SK-N-SH (cell line): ENCODE measurements at regions not wholly inside any gene's neighbourhood (a gene's known extent, or its start where the extent isn't known, plus 50 kb on each side); places are given as distances from the start of the nearest gene placed in this dataset.

Experiments
- CTCF ChIA-PET: fragments of 300-600, 350-600 bp; formaldehyde crosslinking; extraction: SDS; loops from one replicate; lab custom pipeline; 2021; lab: Yijun Ruan, JAX
- POLR2A ChIA-PET: fragments of 350-600 bp; sonication (Branson Sonifier 250); formaldehyde crosslinking; extraction: SDS; loops from one replicate; lab custom pipeline; 2020; ENCODE audit warnings: antibody characterized with exemption, inconsistent platforms; lab: Yijun Ruan, JAX
- DNase-seq: peaks from one replicate; pipeline ENCODE4 v3.0.0; 2012
- H2AFZ ChIP-seq: fragments of 200-600 bp; sonication (generic); 2 replicates; pipeline ENCODE4 v1.8.1; 2016; ENCODE audit warnings: antibody characterized with exemption, mild to moderate bottlenecking, low read depth
- H3F3A ChIP-seq: fragments of 200-600 bp; sonication (generic); replicated peaks from 2 replicates; pipeline ENCODE3; 2016; ENCODE audit warnings: antibody characterized with exemption, mild to moderate bottlenecking; ENCODE audit not compliant: insufficient read depth
- H3K27ac ChIP-seq, 2 experiments: fragments of 200-500 bp in 1 of 2; fragments of 200-600 bp in 1 of 2; sonication (Bioruptor generic) in 1 of 2; sonication (generic), shearing (Covaris generic) in 1 of 2; 2 replicates each; pipeline versions ENCODE4 v1.5.1 to v1.6.1; 2014 to 2016; ENCODE audit warnings: low read depth in 2 of 2, inconsistent platforms in 1 of 2, low read length in 1 of 2, mild to moderate bottlenecking in 1 of 2, mixed read lengths in 1 of 2
- H3K27me3 ChIP-seq: fragments of 200-600 bp; sonication (generic), shearing (Covaris generic); 2 replicates; pipeline ENCODE4 v1.6.1; 2016; ENCODE audit warnings: mixed run types; ENCODE audit not compliant: insufficient read depth
- H3K36me3 ChIP-seq, 2 experiments: fragments of 200-500 bp in 1 of 2; fragments of 200-600 bp in 1 of 2; sonication (Bioruptor generic) in 1 of 2; sonication (generic) in 1 of 2; replicated peaks in 1 of 2; 2 replicates each; pipeline versions ENCODE3 to v1.5.1; 2014 to 2016; ENCODE audit warnings: low read length in 1 of 2, mild to moderate bottlenecking in 1 of 2; ENCODE audit not compliant: insufficient read depth in 2 of 2, control insufficient read depth in 1 of 2
- H3K4me1 ChIP-seq, 2 experiments: fragments of 200-500 bp in 1 of 2; fragments of 200-600 bp in 1 of 2; sonication (Bioruptor generic) in 1 of 2; sonication (generic), shearing (Covaris generic) in 1 of 2; 2 replicates each; pipeline versions ENCODE4 v1.5.1 to v1.6.1; 2014 to 2016; ENCODE audit warnings: low read depth in 1 of 2, low read length in 1 of 2, mixed run types in 1 of 2; ENCODE audit not compliant: insufficient read depth in 2 of 2, control insufficient read depth in 1 of 2
- H3K4me2 ChIP-seq: fragments of 200-600 bp; sonication (generic), shearing (Covaris generic); 2 replicates; pipeline ENCODE4 v1.6.1; 2017; ENCODE audit warnings: mixed run types
- H3K4me3 ChIP-seq, 2 experiments: fragments of 200-500 bp in 1 of 2; fragments of 200-600 bp in 1 of 2; sonication (Bioruptor generic) in 1 of 2; sonication (generic), shearing (Covaris generic) in 1 of 2; 2 replicates each; pipeline versions ENCODE4 v1.5.1 to v1.8.1; 2014 to 2016; ENCODE audit warnings: low read depth in 2 of 2, inconsistent platforms in 1 of 2, low read length in 1 of 2, mild to moderate bottlenecking in 1 of 2, mixed read lengths in 1 of 2, moderate library complexity in 1 of 2
- H3K79me2 ChIP-seq: fragments of 200-600 bp; sonication (generic); 2 replicates; pipeline ENCODE4 v1.8.1; 2017; ENCODE audit warnings: mild to moderate bottlenecking; ENCODE audit not compliant: insufficient read depth
- H3K9ac ChIP-seq: fragments of 200-600 bp; sonication (generic); 2 replicates; pipeline ENCODE4 v1.6.1; 2017; ENCODE audit warnings: mixed run types
- H3K9me2 ChIP-seq: fragments of 200-600 bp; sonication (generic); 2 replicates; pipeline ENCODE4 v1.6.1; 2017; ENCODE audit warnings: mixed run types
- H3K9me3 ChIP-seq: fragments of 200-600 bp; sonication (generic); 2 replicates; pipeline ENCODE4 v1.6.1; 2017; ENCODE audit warnings: mixed run types, mild to moderate bottlenecking, moderate library complexity
- H4K20me1 ChIP-seq: fragments of 200-600 bp; sonication (generic); 2 replicates; pipeline ENCODE4 v1.6.1; 2017; ENCODE audit warnings: mild to moderate bottlenecking, mixed run types; ENCODE audit not compliant: insufficient read depth
- FOSL2 ChIP-seq: IDR thresholded peaks from 2 replicates; pipeline ENCODE4 v1.4.0; 2012; ENCODE audit warnings: low read depth, mild to moderate bottlenecking, moderate library complexity, borderline replicate concordance
- FOXJ3 ChIP-seq: sonication (generic); formaldehyde crosslinking; IDR thresholded peaks from 2 replicates; pipeline ENCODE4 v1.5.1; 2020; ENCODE audit warnings: mild to moderate bottlenecking, missing genetic modification reagents
- GABPA ChIP-seq: IDR thresholded peaks from 2 replicates; pipeline ENCODE4 v1.4.0; 2012; ENCODE audit warnings: low read depth, mild to moderate bottlenecking
- RCOR1 ChIP-seq: fragments of 150-350 bp; IDR thresholded peaks from 2 replicates; pipeline ENCODE4 v1.6.1; 2017; ENCODE audit warnings: antibody characterized with exemption, low read length
- RXRA ChIP-seq: IDR thresholded peaks from 2 replicates; pipeline ENCODE4 v1.4.0; 2012; ENCODE audit warnings: low read depth, mild to moderate bottlenecking, borderline replicate concordance
- TEAD4 ChIP-seq: IDR thresholded peaks from 2 replicates; pipeline ENCODE4 v1.4.0; 2012; ENCODE audit warnings: mild to moderate bottlenecking, borderline replicate concordance; ENCODE audit not compliant: insufficient read depth
- WGBS: methylation state at CpG from one replicate; pipeline ENCODE4 v1.1.6; 2017; ENCODE audit warnings: low lambda C conversion rate; 5-methylcytosine and 5-hydroxymethylcytosine counted together
- TF ChIP-seq, protein P1 (sequence below): IDR thresholded peaks from 2 replicates; pipeline ENCODE4 v1.4.0; 2012; ENCODE audit warnings: low read depth, borderline replicate concordance
- TF ChIP-seq, protein P2 (sequence below): IDR thresholded peaks from 2 replicates; pipeline ENCODE4 v1.4.0; 2012; ENCODE audit warnings: low read depth, borderline replicate concordance
- TF ChIP-seq, protein P3 (sequence below): fragments of 150-350 bp; IDR thresholded peaks from 2 replicates; pipeline ENCODE4 v1.6.1; 2017; ENCODE audit warnings: antibody characterized with exemption, low read length, low read depth, borderline replicate concordance
- TF ChIP-seq, protein P4 (sequence below): IDR thresholded peaks from 2 replicates; pipeline ENCODE4 v1.6.1; 2012; ENCODE audit warnings: mild to moderate bottlenecking, low read depth, low read length, moderate library complexity

DNA sequence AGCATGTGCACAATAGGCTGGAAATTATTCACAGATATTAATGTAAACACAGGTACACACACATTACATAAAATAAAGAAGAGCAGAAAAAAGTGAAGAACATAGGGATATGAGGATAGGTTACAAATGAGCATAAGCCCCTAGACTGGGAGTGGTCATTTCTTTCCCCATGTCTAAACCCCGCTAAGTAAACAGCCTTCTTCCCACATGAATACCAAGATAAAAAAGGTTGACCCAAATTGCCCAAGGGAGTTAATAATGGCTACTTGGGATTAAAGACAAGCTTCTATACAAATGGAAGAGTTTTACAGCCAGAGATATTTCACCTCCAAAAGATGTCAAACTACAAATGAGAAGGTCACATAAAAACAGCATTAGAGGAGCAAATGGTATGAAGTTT is 527.1 kb upstream of the CELF2 start:
- Histone ChIP-seq H3K36me3 (no peaks in the 10 kb centered on the region), H3K4me2 (no peak overlapping the region), H3K79me2 (no peaks in the 10 kb centered on the region), H3K27me3 (no peaks in the 10 kb centered on the region), H3K9ac (no peak overlapping the region), H2AFZ (no peak overlapping the region), H3K9me3 (no peaks in the 10 kb centered on the region), H3K4me1 (no peaks in the 10 kb centered on the region), H3K27ac (no peak overlapping the region), H3K9me2 (0 out of 2 replicates have a peak, but pooled peaks cover 2% of the 10 kb centered on the region), H3K4me3 (no peak overlapping the region), H3F3A (no peaks in the 10 kb centered on the region), H4K20me1 (no peaks in the 10 kb centered on the region)
- ChIA-PET CTCF (no interaction called here), POLR2A (no interaction called here)
- TF ChIP-seq FOXJ3 (CRISPR knock-in tag) (no peak), RXRA (no peak), RCOR1 (no peak)
- TF ChIP-seq, protein P1, sequence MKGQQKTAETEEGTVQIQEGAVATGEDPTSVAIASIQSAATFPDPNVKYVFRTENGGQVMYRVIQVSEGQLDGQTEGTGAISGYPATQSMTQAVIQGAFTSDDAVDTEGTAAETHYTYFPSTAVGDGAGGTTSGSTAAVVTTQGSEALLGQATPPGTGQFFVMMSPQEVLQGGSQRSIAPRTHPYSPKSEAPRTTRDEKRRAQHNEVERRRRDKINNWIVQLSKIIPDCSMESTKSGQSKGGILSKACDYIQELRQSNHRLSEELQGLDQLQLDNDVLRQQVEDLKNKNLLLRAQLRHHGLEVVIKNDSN = no peak
- DNase-seq = no peak
- WGBS = 0% methylated on average over 1 of the region's 1 CpG

DNA sequence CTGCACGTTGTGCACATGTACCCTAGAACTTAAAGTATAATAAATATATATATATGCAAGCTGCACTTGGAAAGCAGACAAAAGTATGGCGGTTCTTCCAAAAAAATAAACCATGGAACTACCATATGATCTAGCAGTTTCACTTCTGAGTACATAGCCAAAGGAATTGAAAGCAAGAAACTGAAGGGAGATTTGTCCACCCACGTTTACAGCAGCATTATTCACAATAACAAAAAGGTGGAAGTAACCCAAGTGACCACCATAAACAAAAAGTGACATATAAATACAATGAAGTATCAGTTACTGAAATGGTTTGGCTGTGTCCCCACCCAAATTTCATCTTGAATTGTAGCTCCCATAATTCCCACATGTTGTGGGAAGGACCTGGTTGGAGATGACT is 525.3 kb upstream of the CELF2 start:
- no peak for DNase-seq
- Histone ChIP-seq H3K9me3 (no peaks in the 10 kb centered on the region), H3K9ac (no peak overlapping the region), H3K36me3 (no peaks in the 10 kb centered on the region), H3K27me3 (no peaks in the 10 kb centered on the region), H3K4me2 (no peak overlapping the region), H3F3A (no peaks in the 10 kb centered on the region), H3K27ac (no peak overlapping the region), H3K9me2 (0 out of 2 replicates have a peak, but pooled peaks cover 2% of the 10 kb centered on the region), H3K4me3 (no peak overlapping the region), H4K20me1 (no peaks in the 10 kb centered on the region), H3K79me2 (no peaks in the 10 kb centered on the region), H3K4me1 (no peaks in the 10 kb centered on the region), H2AFZ (no peak overlapping the region)
- 13% methylated on average over 3 of the region's 3 CpGs for WGBS
- TF ChIP-seq TEAD4 = no peak
- TF ChIP-seq, protein P2, sequence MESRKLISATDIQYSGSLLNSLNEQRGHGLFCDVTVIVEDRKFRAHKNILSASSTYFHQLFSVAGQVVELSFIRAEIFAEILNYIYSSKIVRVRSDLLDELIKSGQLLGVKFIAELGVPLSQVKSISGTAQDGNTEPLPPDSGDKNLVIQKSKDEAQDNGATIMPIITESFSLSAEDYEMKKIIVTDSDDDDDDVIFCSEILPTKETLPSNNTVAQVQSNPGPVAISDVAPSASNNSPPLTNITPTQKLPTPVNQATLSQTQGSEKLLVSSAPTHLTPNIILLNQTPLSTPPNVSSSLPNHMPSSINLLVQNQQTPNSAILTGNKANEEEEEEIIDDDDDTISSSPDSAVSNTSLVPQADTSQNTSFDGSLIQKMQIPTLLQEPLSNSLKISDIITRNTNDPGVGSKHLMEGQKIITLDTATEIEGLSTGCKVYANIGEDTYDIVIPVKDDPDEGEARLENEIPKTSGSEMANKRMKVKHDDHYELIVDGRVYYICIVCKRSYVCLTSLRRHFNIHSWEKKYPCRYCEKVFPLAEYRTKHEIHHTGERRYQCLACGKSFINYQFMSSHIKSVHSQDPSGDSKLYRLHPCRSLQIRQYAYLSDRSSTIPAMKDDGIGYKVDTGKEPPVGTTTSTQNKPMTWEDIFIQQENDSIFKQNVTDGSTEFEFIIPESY = no peak
- POLR2A ChIA-PET = no interaction called here
- CTCF ChIA-PET = no interaction called here

DNA sequence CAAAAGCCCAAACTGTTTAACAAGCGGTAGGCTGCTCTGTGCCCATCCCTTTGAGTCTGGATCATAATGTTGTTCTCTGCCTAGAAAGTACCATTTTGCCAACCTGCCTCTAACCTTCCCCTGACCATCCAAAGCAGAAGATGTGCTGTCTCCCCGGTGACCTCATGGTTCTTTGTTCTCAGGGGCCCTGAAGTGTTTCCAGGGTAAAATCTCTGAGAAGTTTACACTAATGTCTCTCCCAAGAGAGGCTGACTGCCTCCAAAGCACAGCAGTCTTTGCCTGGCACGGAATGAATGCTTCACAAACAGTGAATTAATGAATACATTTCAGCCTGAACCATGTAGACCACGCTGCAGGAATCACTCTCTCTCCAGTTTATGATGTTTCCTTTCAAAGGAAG is 523.8 kb upstream of the CELF2 start:
- ChIA-PET POLR2A (no interaction called here), CTCF (no interaction called here)
- no peak overlapping the region for H3K9ac ChIP-seq
- H3K79me2 ChIP-seq = no peaks in the 10 kb centered on the region
- no peaks in the 10 kb centered on the region for H3K27me3 ChIP-seq
- H2AFZ ChIP-seq = no peak overlapping the region
- no peak for DNase-seq
- no peaks in the 10 kb centered on the region for H4K20me1 ChIP-seq
- H3F3A ChIP-seq = no peaks in the 10 kb centered on the region
- H3K9me3 ChIP-seq = no peaks in the 10 kb centered on the region
- H3K27ac ChIP-seq = no peak overlapping the region
- no peak overlapping the region for H3K4me2 ChIP-seq
- TF ChIP-seq FOSL2 (no peak), FOXJ3 (CRISPR knock-in tag) (no peak), RCOR1 (no peak), GABPA (no peak)
- TF ChIP-seq, protein P3, sequence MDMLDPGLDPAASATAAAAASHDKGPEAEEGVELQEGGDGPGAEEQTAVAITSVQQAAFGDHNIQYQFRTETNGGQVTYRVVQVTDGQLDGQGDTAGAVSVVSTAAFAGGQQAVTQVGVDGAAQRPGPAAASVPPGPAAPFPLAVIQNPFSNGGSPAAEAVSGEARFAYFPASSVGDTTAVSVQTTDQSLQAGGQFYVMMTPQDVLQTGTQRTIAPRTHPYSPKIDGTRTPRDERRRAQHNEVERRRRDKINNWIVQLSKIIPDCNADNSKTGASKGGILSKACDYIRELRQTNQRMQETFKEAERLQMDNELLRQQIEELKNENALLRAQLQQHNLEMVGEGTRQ = no peak
- TF ChIP-seq, protein P4, sequence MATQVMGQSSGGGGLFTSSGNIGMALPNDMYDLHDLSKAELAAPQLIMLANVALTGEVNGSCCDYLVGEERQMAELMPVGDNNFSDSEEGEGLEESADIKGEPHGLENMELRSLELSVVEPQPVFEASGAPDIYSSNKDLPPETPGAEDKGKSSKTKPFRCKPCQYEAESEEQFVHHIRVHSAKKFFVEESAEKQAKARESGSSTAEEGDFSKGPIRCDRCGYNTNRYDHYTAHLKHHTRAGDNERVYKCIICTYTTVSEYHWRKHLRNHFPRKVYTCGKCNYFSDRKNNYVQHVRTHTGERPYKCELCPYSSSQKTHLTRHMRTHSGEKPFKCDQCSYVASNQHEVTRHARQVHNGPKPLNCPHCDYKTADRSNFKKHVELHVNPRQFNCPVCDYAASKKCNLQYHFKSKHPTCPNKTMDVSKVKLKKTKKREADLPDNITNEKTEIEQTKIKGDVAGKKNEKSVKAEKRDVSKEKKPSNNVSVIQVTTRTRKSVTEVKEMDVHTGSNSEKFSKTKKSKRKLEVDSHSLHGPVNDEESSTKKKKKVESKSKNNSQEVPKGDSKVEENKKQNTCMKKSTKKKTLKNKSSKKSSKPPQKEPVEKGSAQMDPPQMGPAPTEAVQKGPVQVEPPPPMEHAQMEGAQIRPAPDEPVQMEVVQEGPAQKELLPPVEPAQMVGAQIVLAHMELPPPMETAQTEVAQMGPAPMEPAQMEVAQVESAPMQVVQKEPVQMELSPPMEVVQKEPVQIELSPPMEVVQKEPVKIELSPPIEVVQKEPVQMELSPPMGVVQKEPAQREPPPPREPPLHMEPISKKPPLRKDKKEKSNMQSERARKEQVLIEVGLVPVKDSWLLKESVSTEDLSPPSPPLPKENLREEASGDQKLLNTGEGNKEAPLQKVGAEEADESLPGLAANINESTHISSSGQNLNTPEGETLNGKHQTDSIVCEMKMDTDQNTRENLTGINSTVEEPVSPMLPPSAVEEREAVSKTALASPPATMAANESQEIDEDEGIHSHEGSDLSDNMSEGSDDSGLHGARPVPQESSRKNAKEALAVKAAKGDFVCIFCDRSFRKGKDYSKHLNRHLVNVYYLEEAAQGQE = no peak
- H3K4me1 ChIP-seq = no peaks in the 10 kb centered on the region
- 6% methylated on average over 4 of the region's 4 CpGs for WGBS
- no peaks in the 10 kb centered on the region for H3K36me3 ChIP-seq
- no peak overlapping the region for H3K4me3 ChIP-seq
- H3K9me2 ChIP-seq = no peaks in the 10 kb centered on the region
